Hepatocyte (in vitro differentiated cells): ENCODE measurements at regions not wholly inside any gene's neighbourhood (a gene's known extent, or its start where the extent isn't known, plus 50 kb on each side); places are given as distances from the start of the nearest gene placed in this dataset.

ENCODE experiments used
- DNase-seq: peaks from one replicate; pipeline ENCODE4 v3.0.0-alpha.2; 2016; ENCODE audit warnings: low spot score
- H2AFZ ChIP-seq: fragments of 200-600 bp; sonication (generic); 2 replicates; pipeline ENCODE4 v1.6.0; 2016; ENCODE audit warnings: antibody characterized with exemption, mild to moderate bottlenecking
- H3K27ac ChIP-seq: fragments of 200-600 bp; sonication (generic); 2 replicates; pipeline ENCODE4 v1.5.1; 2016; ENCODE audit warnings: mild to moderate bottlenecking
- H3K27me3 ChIP-seq: fragments of 200-600 bp; sonication (generic); 2 replicates; pipeline ENCODE4 v1.6.1; 2016
- H3K36me3 ChIP-seq: fragments of 200-600 bp; sonication (generic); replicated peaks from 2 replicates; pipeline ENCODE4 v1.5.1; 2016; ENCODE audit warnings: low read depth; ENCODE audit not compliant: insufficient read depth
- H3K4me1 ChIP-seq: fragments of 200-600 bp; sonication (generic); 2 replicates; pipeline ENCODE4 v1.5.1; 2016; ENCODE audit warnings: mild to moderate bottlenecking, moderate library complexity; ENCODE audit not compliant: insufficient read depth
- H3K4me2 ChIP-seq: fragments of 200-600 bp; sonication (generic); 2 replicates; pipeline ENCODE4 v1.6.0; 2016
- H3K4me3 ChIP-seq: fragments of 200-600 bp; sonication (generic); 2 replicates; pipeline ENCODE4 v1.5.1; 2016; ENCODE audit warnings: mild to moderate bottlenecking
- H3K79me2 ChIP-seq: fragments of 200-600 bp; sonication (generic); 2 replicates; pipeline ENCODE4 v1.6.0; 2017; ENCODE audit warnings: mild to moderate bottlenecking
- H3K9me2 ChIP-seq: fragments of 200-600 bp; sonication (generic); replicated peaks from 2 replicates; pipeline ENCODE4 v1.6.0; 2017; ENCODE audit warnings: mild to moderate bottlenecking; ENCODE audit not compliant: insufficient read depth
- H3K9me3 ChIP-seq: fragments of 200-600 bp; sonication (generic); 2 replicates; pipeline ENCODE4 v1.5.1; 2016; ENCODE audit warnings: low read depth, mild to moderate bottlenecking
- H4K20me1 ChIP-seq: fragments of 200-600 bp; sonication (generic); 2 replicates; pipeline ENCODE4 v1.6.0; 2016; ENCODE audit warnings: mild to moderate bottlenecking; ENCODE audit not compliant: insufficient read depth, poor library complexity, severe bottlenecking
- CTCF ChIP-seq: fragments of 200-600 bp; sonication (generic); IDR thresholded peaks from 2 replicates; pipeline ENCODE4 v1.5.1; 2016; ENCODE audit warnings: antibody characterized with exemption, mild to moderate bottlenecking; ENCODE audit not compliant: poor library complexity
- EZH2 ChIP-seq: fragments of 200-600 bp; sonication (generic); IDR thresholded peaks from 2 replicates; pipeline ENCODE4 v1.6.1; 2016; ENCODE audit warnings: antibody characterized with exemption, mild to moderate bottlenecking, borderline replicate concordance
- EZH2phosphoT487 ChIP-seq: fragments of 200-600 bp; sonication (generic); IDR thresholded peaks from one replicate; pipeline ENCODE4 v1.6.1; 2018; ENCODE audit warnings: antibody characterized with exemption, mild to moderate bottlenecking, low read depth, moderate library complexity; ENCODE audit not compliant: unreplicated experiment, severe bottlenecking
- WGBS: methylation state at CpG from one replicate; pipeline ENCODE4 v1.1.6; 2016; ENCODE audit warnings: low lambda C conversion rate; ENCODE audit errors: missing lambda C conversion rate; 5-methylcytosine and 5-hydroxymethylcytosine counted together

DNA sequence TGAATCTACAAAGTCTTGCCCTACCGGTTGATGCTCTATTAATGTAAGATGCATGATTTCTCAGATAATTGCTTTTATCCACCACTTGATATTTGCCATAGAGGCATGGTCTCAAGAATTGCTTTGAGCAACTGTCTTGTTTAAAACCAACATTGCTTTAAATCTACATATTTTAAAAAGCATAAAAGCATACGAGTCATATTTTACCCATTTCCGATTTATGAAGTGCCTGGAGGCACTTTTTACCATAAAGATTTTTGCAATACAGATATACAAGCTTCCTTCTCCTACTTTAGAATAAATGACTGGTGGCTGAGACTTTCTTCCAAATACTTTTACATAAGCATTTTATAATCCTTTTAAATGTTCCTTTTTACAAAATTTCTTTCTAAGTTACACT is 517.6 kb downstream of the TXNL1 start:
- Histone ChIP-seq H2AFZ (no peak overlapping the region), H3K4me3 (no peak overlapping the region), H4K20me1 (no peaks in the 10 kb centered on the region), H3K27me3 (no peaks in the 10 kb centered on the region), H3K79me2 (no peaks in the 10 kb centered on the region), H3K4me2 (no peak overlapping the region), H3K9me2 (no peaks in the 10 kb centered on the region), H3K36me3 (no peaks in the 10 kb centered on the region), H3K9me3 (no peaks in the 10 kb centered on the region), H3K4me1 (no peaks in the 10 kb centered on the region), H3K27ac (no peak overlapping the region)
- WGBS = 86% methylated on average over 3 of the region's 3 CpGs
- TF ChIP-seq CTCF (no peak), EZH2phosphoT487 (no peak), EZH2 (no peak)
- DNase-seq = no peak

DNA sequence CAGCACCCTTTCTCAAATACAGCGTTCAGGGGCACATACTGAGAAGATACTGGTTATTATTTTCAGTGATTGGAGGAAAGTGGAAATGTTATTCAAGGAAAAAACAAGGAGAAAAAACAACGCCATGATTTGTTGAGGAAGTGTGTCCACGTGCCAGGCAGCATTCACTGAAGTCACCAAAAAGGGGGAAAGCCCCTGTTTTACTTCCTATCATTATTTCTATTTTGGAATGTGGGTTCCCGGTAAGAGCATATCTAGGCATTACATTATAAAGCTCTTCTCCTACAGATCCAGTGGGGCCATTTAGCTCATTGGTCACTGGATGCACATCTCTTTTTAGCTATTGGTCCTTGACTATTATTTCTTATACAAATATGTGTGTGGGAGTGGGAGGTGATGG is 518.7 kb downstream of the TXNL1 start:
- no peaks in the 10 kb centered on the region for H3K36me3 ChIP-seq
- no peak overlapping the region for H3K4me2 ChIP-seq
- H4K20me1 ChIP-seq = no peaks in the 10 kb centered on the region
- no peak overlapping the region for H3K4me3 ChIP-seq
- no peaks in the 10 kb centered on the region for H3K9me2 ChIP-seq
- TF ChIP-seq CTCF (no peak), EZH2 (no peak), EZH2phosphoT487 (no peak)
- no peak overlapping the region for H3K27ac ChIP-seq
- 98% methylated on average over 4 of the region's 4 CpGs for WGBS
- no peak overlapping the region for H2AFZ ChIP-seq
- no peaks in the 10 kb centered on the region for H3K79me2 ChIP-seq
- no peaks in the 10 kb centered on the region for H3K27me3 ChIP-seq
- no peak for DNase-seq
- no peaks in the 10 kb centered on the region for H3K4me1 ChIP-seq
- H3K9me3 ChIP-seq = no peaks in the 10 kb centered on the region

GRCh38 chr18:56118422-56118821 is 520.0 kb downstream of the TXNL1 start:
- 93% methylated on average over 2 of the region's 2 CpGs for WGBS

More at GRCh38 chr18:56118422-56118821, 520.0 kb downstream of the TXNL1 start:
- Histone ChIP-seq H3K4me1 (no peaks in the 10 kb centered on the region), H4K20me1 (no peaks in the 10 kb centered on the region), H2AFZ (no peak overlapping the region), H3K9me2 (no peaks in the 10 kb centered on the region), H3K4me2 (no peak overlapping the region), H3K9me3 (no peaks in the 10 kb centered on the region), H3K79me2 (no peaks in the 10 kb centered on the region), H3K36me3 (no peaks in the 10 kb centered on the region), H3K4me3 (no peak overlapping the region), H3K27me3 (no peaks in the 10 kb centered on the region), H3K27ac (no peak overlapping the region)
- no peak for DNase-seq
- TF ChIP-seq EZH2phosphoT487 (no peak), EZH2 (no peak), CTCF (no peak)
